Activated T-cell treated with anti-CD3 and anti-CD28 coated beads, Interleukin-2, amount 50 U/mL, for 24 hours (primary cell): ENCODE measurements at regions not wholly inside any gene's neighbourhood (a gene's known extent, or its start where the extent isn't known, plus 50 kb on each side); places are given as distances from the start of the nearest gene placed in this dataset.
A peak's percentile ranks its signal among the peaks of the same experiment; 100 is the strongest.

ENCODE experiments used
- DNase-seq: peaks from one replicate; pipeline ENCODE4 v3.0.0-alpha.2; 2020
- H3K27ac Mint-ChIP-seq: 2 replicates; pipeline ENCODE4 v1.8.0; 2020; ENCODE audit warnings: mild to moderate bottlenecking, mixed read lengths
- H3K27me3 Mint-ChIP-seq: 2 replicates; pipeline ENCODE4 v1.8.0; 2020; ENCODE audit warnings: mixed read lengths
- H3K36me3 Mint-ChIP-seq: 2 replicates; pipeline ENCODE4 v1.8.0; 2020; ENCODE audit warnings: low read depth, mixed read lengths
- H3K4me1 Mint-ChIP-seq: 2 replicates; pipeline ENCODE4 v1.8.0; 2020; ENCODE audit warnings: low read depth, mixed read lengths
- H3K4me3 Mint-ChIP-seq: 2 replicates; pipeline ENCODE4 v1.8.0; 2020; ENCODE audit warnings: mild to moderate bottlenecking, moderate library complexity, mixed read lengths
- H3K9me3 Mint-ChIP-seq: 2 replicates; pipeline ENCODE4 v1.8.0; 2020; ENCODE audit warnings: mixed read lengths

- no peaks in the 10 kb centered on the region for H3K36me3 Mint-ChIP-seq
- no peaks in the 10 kb centered on the region for H3K27me3 Mint-ChIP-seq
- H3K27ac Mint-ChIP-seq = no peak overlapping the region
- H3K4me3 Mint-ChIP-seq = no peak overlapping the region
- no peak for DNase-seq
- no peaks in the 10 kb centered on the region for H3K9me3 Mint-ChIP-seq
- H3K4me1 Mint-ChIP-seq = peaks cover 1% of the 10 kb centered on the region
Measured at GRCh38 chr6:147081076-147081609, 123.1 kb upstream of the STXBP5 start.

GRCh38 chr6:147087641-147088040 is 116.6 kb upstream of the STXBP5 start:
- Mint-ChIP-seq H3K27me3 (no peaks in the 10 kb centered on the region), H3K27ac (no peak overlapping the region), H3K4me3 (no peak overlapping the region), H3K36me3 (no peaks in the 10 kb centered on the region), H3K4me1 (peaks cover 1% of the 10 kb centered on the region), H3K9me3 (peaks cover 9% of the 10 kb centered on the region)
- DNase-seq = no peak

DNA sequence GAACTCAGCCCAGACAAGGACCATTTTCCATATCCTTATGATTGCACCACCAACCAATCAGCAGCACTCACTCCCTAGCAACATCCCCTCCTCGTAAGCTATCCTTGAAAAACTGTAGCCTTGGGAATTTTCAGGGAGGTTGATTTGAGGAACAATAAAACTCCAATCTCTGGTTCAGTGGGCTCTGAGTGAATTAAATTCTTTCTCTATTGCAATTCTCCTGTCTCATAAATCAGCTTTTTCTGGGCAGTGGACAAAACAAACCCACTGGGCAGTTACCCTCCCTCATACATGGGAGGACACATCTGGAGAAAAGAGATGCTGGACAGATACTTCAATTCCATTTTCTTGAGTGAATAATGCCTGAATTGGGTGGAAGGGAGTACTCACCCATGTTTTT is 115.4 kb upstream of the STXBP5 start:
- H3K36me3 Mint-ChIP-seq = no peaks in the 10 kb centered on the region
- peaks cover 9% of the 10 kb centered on the region for H3K9me3 Mint-ChIP-seq
- DNase-seq = no peak
- peaks cover 1% of the 10 kb centered on the region for H3K4me1 Mint-ChIP-seq
- H3K27me3 Mint-ChIP-seq = no peaks in the 10 kb centered on the region
- H3K27ac Mint-ChIP-seq = no peak overlapping the region
- no peak overlapping the region for H3K4me3 Mint-ChIP-seq

DNA sequence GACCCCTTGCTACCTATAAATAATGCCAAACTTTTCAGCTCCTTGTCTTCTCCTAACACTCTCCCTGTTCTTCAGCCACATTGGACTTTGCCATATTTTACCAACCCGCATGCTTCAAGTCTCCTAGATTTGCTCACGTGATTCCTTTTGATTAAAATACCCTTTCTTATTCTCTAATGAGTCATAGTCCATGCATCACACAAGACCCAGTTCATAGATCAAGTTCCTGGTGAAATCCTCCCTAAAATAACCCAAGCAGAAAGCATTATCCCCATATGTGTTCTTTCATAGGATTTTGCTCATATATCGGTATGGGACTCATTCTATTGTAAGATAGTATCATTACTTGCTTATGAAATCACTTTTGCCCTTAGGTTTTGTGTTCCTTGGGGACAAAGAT is 108.9 kb upstream of the STXBP5 start:
- Mint-ChIP-seq H3K27me3 (no peaks in the 10 kb centered on the region), H3K36me3 (no peaks in the 10 kb centered on the region), H3K9me3 (no peaks in the 10 kb centered on the region), H3K27ac (no peak overlapping the region), H3K4me3 (no peak overlapping the region), H3K4me1 (no peaks in the 10 kb centered on the region)
- no peak for DNase-seq

DNA sequence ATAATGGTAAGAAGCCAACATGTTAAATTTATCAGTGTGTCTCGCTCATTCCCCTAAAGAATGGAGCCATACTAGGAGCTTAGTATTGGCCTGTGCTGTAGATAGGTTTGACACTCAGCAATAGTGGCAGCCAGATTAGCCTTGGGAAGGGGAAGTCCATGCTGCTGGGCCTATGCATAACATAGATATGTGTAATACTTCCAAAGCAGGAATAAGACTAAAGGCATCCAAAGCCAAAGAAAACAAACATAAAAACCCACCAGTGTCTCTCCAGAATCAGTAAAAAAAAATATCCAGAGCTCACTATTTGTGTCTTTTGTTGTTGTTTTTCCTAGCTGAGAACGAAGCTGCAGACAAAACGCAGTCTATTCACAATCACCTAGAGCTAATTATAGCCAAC is 104.2 kb upstream of the STXBP5 start:
- H3K36me3 Mint-ChIP-seq = no peaks in the 10 kb centered on the region
- H3K27me3 Mint-ChIP-seq = no peaks in the 10 kb centered on the region
- H3K27ac Mint-ChIP-seq = no peak overlapping the region
- DNase-seq = no peak
- H3K9me3 Mint-ChIP-seq = no peaks in the 10 kb centered on the region
- H3K4me1 Mint-ChIP-seq = peaks cover 16% of the 10 kb centered on the region
- no peak overlapping the region for H3K4me3 Mint-ChIP-seq

DNA sequence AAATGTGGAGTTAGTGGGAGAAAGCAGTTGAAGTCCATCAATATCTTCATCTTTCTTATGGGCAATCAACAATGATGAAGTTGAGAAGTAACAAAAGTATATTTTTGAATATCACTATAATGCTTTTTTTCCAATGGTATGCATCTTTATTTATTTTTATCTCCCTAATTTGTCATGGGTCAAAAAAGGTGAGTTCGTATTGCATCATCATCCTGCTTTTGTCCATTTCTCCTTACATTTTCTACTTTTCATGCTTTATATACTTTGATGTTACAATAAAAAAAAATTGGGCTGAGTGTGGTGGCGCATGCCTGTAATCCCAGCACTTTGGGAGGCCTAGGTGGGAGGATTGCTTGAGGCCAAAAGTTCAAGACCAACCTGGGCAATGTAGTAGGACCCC is 101.2 kb upstream of the STXBP5 start:
- no peak overlapping the region for H3K27ac Mint-ChIP-seq
- H3K4me1 Mint-ChIP-seq = peaks cover 23% of the 10 kb centered on the region
- H3K9me3 Mint-ChIP-seq = no peaks in the 10 kb centered on the region
- DNase-seq = no peak
- H3K4me3 Mint-ChIP-seq = no peak overlapping the region
- H3K27me3 Mint-ChIP-seq = no peaks in the 10 kb centered on the region
- H3K36me3 Mint-ChIP-seq = no peaks in the 10 kb centered on the region

- no peak overlapping the region for H3K4me3 Mint-ChIP-seq
- peaks cover 29% of the 10 kb centered on the region for H3K4me1 Mint-ChIP-seq
- H3K9me3 Mint-ChIP-seq = no peaks in the 10 kb centered on the region
- H3K27ac Mint-ChIP-seq = no peak overlapping the region
- DNase-seq = no peak
- H3K36me3 Mint-ChIP-seq = no peaks in the 10 kb centered on the region
- H3K27me3 Mint-ChIP-seq = no peaks in the 10 kb centered on the region
Measured at GRCh38 chr6:147103694-147104093, 100.5 kb upstream of the STXBP5 start.

DNA sequence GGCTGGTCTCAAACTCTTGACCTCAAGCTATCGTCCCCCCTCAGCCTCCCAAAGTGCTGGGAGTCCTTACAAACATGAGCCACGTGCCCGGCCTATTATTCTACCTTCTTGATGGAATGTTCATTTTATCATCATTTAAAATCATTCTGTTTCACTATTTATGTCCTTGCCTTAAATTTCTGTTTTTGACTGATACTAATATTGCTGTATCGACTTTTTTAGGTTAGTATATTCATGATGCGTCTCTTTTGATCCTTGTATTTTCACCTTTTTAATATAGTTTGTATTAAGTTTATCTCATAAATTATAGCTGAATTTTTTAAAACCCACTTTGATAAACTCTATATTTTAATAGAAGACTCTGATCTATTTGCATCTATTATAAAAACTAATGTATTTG is 98.4 kb upstream of the STXBP5 start:
- H3K9me3 Mint-ChIP-seq = no peaks in the 10 kb centered on the region
- no peak overlapping the region for H3K27ac Mint-ChIP-seq
- peaks cover 45% of the 10 kb centered on the region for H3K4me1 Mint-ChIP-seq
- H3K27me3 Mint-ChIP-seq = no peaks in the 10 kb centered on the region
- DNase-seq = no peak
- H3K36me3 Mint-ChIP-seq = no peaks in the 10 kb centered on the region
- no peak overlapping the region for H3K4me3 Mint-ChIP-seq

DNA sequence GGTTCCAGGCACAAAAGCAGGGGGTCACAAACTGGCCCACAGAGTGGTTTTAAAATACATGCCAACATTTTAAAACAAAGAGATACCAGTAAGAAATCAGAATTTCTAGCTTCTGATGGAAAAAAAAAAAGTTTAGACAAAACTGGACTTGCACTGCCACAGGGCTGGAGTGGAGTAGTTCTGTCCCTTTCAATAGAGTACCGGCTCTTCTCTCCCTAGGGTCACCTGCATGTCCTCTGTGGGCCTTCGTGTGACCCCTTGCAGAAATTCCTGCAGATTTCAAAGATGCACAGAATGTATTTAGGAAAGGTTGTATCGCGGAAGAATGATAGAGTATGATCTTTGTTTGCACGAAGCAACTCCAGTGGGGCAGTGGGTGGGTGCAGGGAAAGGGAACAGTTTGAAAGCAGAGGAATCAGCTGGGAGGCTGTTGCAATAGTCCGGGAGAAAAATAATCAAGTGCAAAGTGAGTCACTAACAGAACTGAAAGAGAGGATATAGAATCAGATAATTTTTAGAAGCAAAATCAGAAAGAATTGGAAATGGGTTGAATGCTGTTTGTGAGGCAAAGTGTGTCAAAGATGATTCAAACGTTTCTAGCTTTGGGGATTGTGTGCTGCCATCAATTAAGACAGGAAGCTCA is 97.3 kb upstream of the STXBP5 start:
- H3K9me3 Mint-ChIP-seq = no peaks in the 10 kb centered on the region
- no peak overlapping the region for H3K27ac Mint-ChIP-seq
- no peaks in the 10 kb centered on the region for H3K27me3 Mint-ChIP-seq
- H3K36me3 Mint-ChIP-seq = no peaks in the 10 kb centered on the region
- H3K4me3 Mint-ChIP-seq = no peak overlapping the region
- no peak for DNase-seq
- peaks cover 50% of the 10 kb centered on the region for H3K4me1 Mint-ChIP-seq

DNA sequence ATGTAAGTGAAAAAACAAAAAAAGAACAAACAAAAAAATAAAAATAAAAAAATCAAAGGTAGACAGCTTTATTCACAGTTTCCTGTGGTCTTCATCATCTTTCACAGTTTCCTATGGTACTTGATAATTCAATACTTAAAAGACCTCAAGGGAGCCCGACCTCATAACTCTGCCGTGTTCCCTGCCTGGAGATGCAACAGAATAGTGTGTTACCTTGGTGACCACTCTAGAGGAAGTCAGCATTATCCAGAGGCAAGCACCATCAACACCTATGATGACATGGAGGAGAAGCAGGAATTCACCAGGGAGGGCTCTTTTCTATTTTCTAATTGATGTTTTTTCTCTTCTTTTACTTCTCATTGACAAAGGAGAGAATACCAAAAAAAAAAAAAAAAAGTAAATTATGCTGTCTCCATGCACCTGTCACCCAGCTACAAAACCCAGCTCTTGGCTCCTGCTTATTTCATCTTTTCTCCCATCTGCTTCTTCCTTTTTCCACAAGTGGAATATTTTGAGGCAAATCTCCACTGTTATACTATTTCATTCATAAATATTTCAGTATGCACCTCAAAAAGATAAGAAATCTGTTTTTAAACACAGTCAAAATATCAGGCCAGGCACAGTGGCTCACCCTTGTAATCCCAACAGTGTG is 95.8 kb upstream of the STXBP5 start:
- no peaks in the 10 kb centered on the region for H3K36me3 Mint-ChIP-seq
- no peaks in the 10 kb centered on the region for H3K9me3 Mint-ChIP-seq
- no peak overlapping the region for H3K27ac Mint-ChIP-seq
- peaks cover 45% of the 10 kb centered on the region for H3K4me1 Mint-ChIP-seq
- no peaks in the 10 kb centered on the region for H3K27me3 Mint-ChIP-seq
- no peak overlapping the region for H3K4me3 Mint-ChIP-seq
- DNase-seq = no peak

DNA sequence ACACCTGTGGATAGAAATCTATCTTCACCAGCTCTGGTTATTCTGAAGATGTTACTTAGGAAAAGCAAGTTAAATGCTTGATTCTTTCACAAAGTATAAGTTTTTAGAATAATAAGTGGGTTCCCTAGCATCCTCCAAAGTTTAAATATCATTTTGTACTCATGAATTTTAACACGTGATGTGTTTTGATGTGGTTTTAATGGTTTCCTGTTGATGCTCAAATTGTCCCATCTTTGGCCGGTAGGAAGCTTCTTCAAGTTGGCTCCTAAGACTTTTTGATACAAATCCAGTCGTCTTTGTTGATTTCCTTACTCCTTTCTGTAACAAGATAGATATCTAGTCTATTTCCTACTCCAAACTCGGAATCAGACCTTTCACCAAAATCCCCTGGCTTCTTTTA is 94.5 kb upstream of the STXBP5 start:
- H3K4me1 Mint-ChIP-seq = peaks cover 34% of the 10 kb centered on the region
- no peak for DNase-seq
- no peaks in the 10 kb centered on the region for H3K36me3 Mint-ChIP-seq
- no peak overlapping the region for H3K27ac Mint-ChIP-seq
- peak overlapping the region; percentile 11 for H3K4me3 Mint-ChIP-seq
- H3K27me3 Mint-ChIP-seq = no peaks in the 10 kb centered on the region
- no peaks in the 10 kb centered on the region for H3K9me3 Mint-ChIP-seq

DNA sequence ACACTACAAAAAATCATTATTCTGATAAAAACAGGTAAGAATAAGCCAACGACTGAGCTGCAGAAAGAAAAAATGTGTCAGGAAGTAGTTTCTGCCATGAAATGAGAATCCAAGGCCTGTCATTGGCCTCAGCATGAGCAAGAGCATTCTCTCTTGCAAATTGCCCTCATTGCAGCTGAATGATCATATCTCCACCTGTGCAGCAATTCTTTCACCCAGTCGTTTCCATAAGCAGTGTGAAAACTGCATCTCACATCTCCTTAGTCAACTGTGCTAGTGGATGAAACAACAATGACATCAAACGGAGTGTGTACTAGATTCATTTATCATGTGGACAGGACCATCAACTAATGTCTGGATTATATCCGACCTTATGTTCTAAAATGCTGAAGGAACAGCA is 88.2 kb upstream of the STXBP5 start:
- H3K27me3 Mint-ChIP-seq = no peaks in the 10 kb centered on the region
- H3K4me3 Mint-ChIP-seq = no peak overlapping the region
- H3K36me3 Mint-ChIP-seq = no peaks in the 10 kb centered on the region
- peaks cover 5% of the 10 kb centered on the region for H3K4me1 Mint-ChIP-seq
- peaks cover 7% of the 10 kb centered on the region for H3K9me3 Mint-ChIP-seq
- no peak for DNase-seq
- H3K27ac Mint-ChIP-seq = no peak overlapping the region

GRCh38 chr6:147117011-147117410 is 87.2 kb upstream of the STXBP5 start:
- DNase-seq = no peak
- no peak overlapping the region for H3K4me3 Mint-ChIP-seq
- H3K27me3 Mint-ChIP-seq = no peaks in the 10 kb centered on the region
- H3K36me3 Mint-ChIP-seq = no peaks in the 10 kb centered on the region
- peaks cover 7% of the 10 kb centered on the region for H3K9me3 Mint-ChIP-seq
- H3K27ac Mint-ChIP-seq = no peak overlapping the region
- no peaks in the 10 kb centered on the region for H3K4me1 Mint-ChIP-seq

GRCh38 chr6:147117580-147117979 is 86.6 kb upstream of the STXBP5 start:
- Mint-ChIP-seq H3K27me3 (no peaks in the 10 kb centered on the region), H3K4me1 (no peaks in the 10 kb centered on the region), H3K4me3 (no peak overlapping the region), H3K36me3 (no peaks in the 10 kb centered on the region), H3K9me3 (peaks cover 7% of the 10 kb centered on the region), H3K27ac (no peak overlapping the region)
- no peak for DNase-seq

DNA sequence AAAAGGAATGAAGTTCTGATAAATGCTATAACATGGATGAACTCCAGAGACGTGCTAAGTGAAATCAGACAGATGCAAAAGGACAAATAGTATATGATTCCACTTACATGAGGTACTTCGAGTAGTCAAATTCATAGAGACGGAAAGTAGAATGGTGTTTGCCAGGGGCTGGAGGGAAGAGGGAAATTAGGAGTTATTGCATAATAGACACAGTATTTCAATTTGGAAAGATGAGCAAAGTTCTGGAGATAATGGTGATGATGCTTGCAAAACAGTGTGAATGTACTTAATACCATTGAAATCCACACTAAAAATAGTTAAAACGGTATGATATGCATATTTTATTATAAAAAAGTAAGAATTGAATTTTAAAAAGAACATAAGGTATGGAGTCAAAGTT is 84.9 kb upstream of the STXBP5 start:
- Mint-ChIP-seq H3K4me1 (no peaks in the 10 kb centered on the region), H3K27me3 (no peaks in the 10 kb centered on the region), H3K9me3 (peaks cover 7% of the 10 kb centered on the region)

More for the DNA sequence above, 84.9 kb upstream of the STXBP5 start:
- Mint-ChIP-seq H3K4me3 (no peak overlapping the region), H3K36me3 (no peaks in the 10 kb centered on the region), H3K27ac (no peak overlapping the region)
- DNase-seq = no peak
